Adrenal gland (tissue), 9 donors: ENCODE measurements at regions not wholly inside any gene's neighbourhood (a gene's known extent, or its start where the extent isn't known, plus 50 kb on each side); places are given as distances from the start of the nearest gene placed in this dataset.

Experiments used
- DNase-seq, 7 donors: peaks; one replicate each; pipeline ENCODE4 v3.0.0-alpha.2; 2019 to 2020
- H3K27ac ChIP-seq, 5 donors: fragments of 200-600 bp; sonication (generic) in 4 of 5; 1 replicate in 3 of 5; 2 replicates in 2 of 5; pipeline versions ENCODE4 v1.5.1 to v1.8.0; 2016 to 2020; ENCODE audit warnings: mild to moderate bottlenecking in 1 of 5
- H3K27me3 ChIP-seq: fragments of 200-600 bp; 2 replicates; pipeline ENCODE4 v1.8.0; 2021
- H3K36me3 ChIP-seq, 2 donors: fragments of 200-600 bp; replicated peaks in 1 of 2; 1 replicate in 1 of 2; 2 replicates in 1 of 2; pipeline versions ENCODE4 v1.5.1 to v1.8.0; 2018 to 2022
- H3K4me1 ChIP-seq, 2 donors: fragments of 200-600 bp; replicated peaks in 1 of 2; 1 replicate in 1 of 2; 2 replicates in 1 of 2; pipeline versions ENCODE4 v1.5.1 to v1.8.0; 2018 to 2021
- H3K4me3 ChIP-seq, 4 donors: fragments of 200-600 bp; sonication (generic) in 3 of 4; one replicate each; pipeline ENCODE4 v1.5.1; 2016 to 2018
- H3K9me3 ChIP-seq, 3 donors: fragments of 200-600 bp; sonication (generic) in 1 of 3; replicated peaks in 1 of 3; 1 replicate in 2 of 3; 2 replicates in 1 of 3; pipeline versions ENCODE4 v1.5.1 to v1.8.0; 2016 to 2021
- CTCF ChIP-seq, 6 experiments: fragments of 450-650 bp in 4 of 6; fragments of 200-600 bp in 2 of 6; sonication (generic) in 1 of 6; IDR thresholded peaks; 1 replicate in 5 of 6; 2 replicates in 1 of 6; pipeline versions ENCODE4 v1.5.1 to v1.8.0; 2016 to 2021; ENCODE audit warnings: antibody characterized with exemption in 6 of 6, mild to moderate bottlenecking in 2 of 6, moderate library complexity in 1 of 6
- POLR2A ChIP-seq, 2 donors: fragments of 450-650 bp; IDR thresholded peaks; one replicate each; pipeline ENCODE4 v1.6.1; 2017; ENCODE audit warnings: antibody characterized with exemption in 2 of 2, mild to moderate bottlenecking in 2 of 2, moderate library complexity in 1 of 2
- WGBS, 4 donors: extraction: QIAGEN DNeasy Blood & Tissue Kit in 2 of 4; methylation state at CpG; one replicate each; pipeline versions ENCODE4 v1.1.5 to v1.1.7; 2013 to 2017; 5-methylcytosine and 5-hydroxymethylcytosine counted together
- intact Hi-C, 2 donors: fragments of 100-400 bp; cut with DNase I; formaldehyde crosslinking; loops; one replicate each; pipeline versions ENCODE4 v1.14.1 to v1.15.0; 2022 to 2023
- donor health status: healthy with polysubstance abuse.
- donor health status: Bipolar disorder and iron deficiency.
- donor health status: DM: yes; HTN: yes; CAD: no.
- donor health status: DM: no; HTN: no; CAD: no.
- donor health status: DM: no; HTN: no; CAD: no.

- TF ChIP-seq POLR2A (IDR thresholded peaks at IDR 0.05) (no peak), CTCF (IDR thresholded peaks at IDR 0.05) (no peak)
- Histone ChIP-seq H3K4me1 (no peaks in the 10 kb centered on the region), H3K4me3 (no peak overlapping the region), H3K27me3 (no peaks in the 10 kb centered on the region), H3K9me3 (no peaks in the 10 kb centered on the region), H3K27ac (no peak overlapping the region), H3K36me3 (no peaks in the 10 kb centered on the region)
- no peak for DNase-seq
- intact Hi-C loops: no loop called here
- 79 to 84% (median 80%) methylated on average over 4 of the region's 4 CpGs for WGBS, 4 donors
Observed at GRCh38 chr9:13778631-13779030, 499.1 kb upstream of the MPDZ start.

GRCh38 chr9:13770956-13771355 lies 491.5 kb upstream of the MPDZ start:
- TF ChIP-seq CTCF (IDR thresholded peaks at IDR 0.05) (no peak), POLR2A (IDR thresholded peaks at IDR 0.05) (no peak)
- Histone ChIP-seq H3K36me3 (no peaks in the 10 kb centered on the region), H3K27me3 (no peaks in the 10 kb centered on the region), H3K9me3 (no peaks in the 10 kb centered on the region), H3K4me3 (no peak overlapping the region), H3K4me1 (no peaks in the 10 kb centered on the region), H3K27ac (no peak overlapping the region)
- DNase-seq: no peak
- WGBS, 4 donors: 84 to 96% (median 88%) methylated on average over 3 of the region's 3 CpGs
- intact Hi-C loops: no loop called here

- H3K27ac ChIP-seq: no peak overlapping the region
- H3K4me3 ChIP-seq: no peak overlapping the region
- TF ChIP-seq CTCF (IDR thresholded peaks at IDR 0.05) (no peak), POLR2A (IDR thresholded peaks at IDR 0.05) (no peak)
- H3K4me1 ChIP-seq: no peaks in the 10 kb centered on the region
- no peaks in the 10 kb centered on the region for H3K27me3 ChIP-seq
- no peak for DNase-seq
- intact Hi-C loops: no loop called here
- 62 to 96% (median 74%) methylated on average over 1 of the region's 1 CpG for WGBS, 4 donors
- no peaks in the 10 kb centered on the region for H3K9me3 ChIP-seq
- no peaks in the 10 kb centered on the region for H3K36me3 ChIP-seq
Observed at GRCh38 chr9:13769641-13770040, 490.1 kb upstream of the MPDZ start.

GRCh38 chr9:13769006-13769405 lies 489.5 kb upstream of the MPDZ start:
- no peak for TF ChIP-seq CTCF (IDR thresholded peaks at IDR 0.05)
- no peak for TF ChIP-seq POLR2A (IDR thresholded peaks at IDR 0.05)
- 88 to 96% (median 95%) methylated on average over 3 of the region's 3 CpGs for WGBS, 4 donors
- H3K9me3 ChIP-seq: no peaks in the 10 kb centered on the region
- no peaks in the 10 kb centered on the region for H3K27me3 ChIP-seq
- intact Hi-C loops: no loop called here
- no peak overlapping the region for H3K27ac ChIP-seq
- H3K4me3 ChIP-seq: no peak overlapping the region
- DNase-seq: no peak
- no peaks in the 10 kb centered on the region for H3K36me3 ChIP-seq
- no peaks in the 10 kb centered on the region for H3K4me1 ChIP-seq
